HG03039 (cell line): ENCODE measurements at regions not wholly inside any gene's neighbourhood (a gene's known extent, or its start where the extent isn't known, plus 50 kb on each side); places are given as distances from the start of the nearest gene placed in this dataset.

Experiments
- ATAC-seq: cut with Tn5 transposase; IDR thresholded peaks from one replicate; pipeline ENCODE4 v1.9.1; 2021; ENCODE audit warnings: mild to moderate bottlenecking, moderate library complexity; ENCODE audit not compliant: unreplicated experiment

DNA sequence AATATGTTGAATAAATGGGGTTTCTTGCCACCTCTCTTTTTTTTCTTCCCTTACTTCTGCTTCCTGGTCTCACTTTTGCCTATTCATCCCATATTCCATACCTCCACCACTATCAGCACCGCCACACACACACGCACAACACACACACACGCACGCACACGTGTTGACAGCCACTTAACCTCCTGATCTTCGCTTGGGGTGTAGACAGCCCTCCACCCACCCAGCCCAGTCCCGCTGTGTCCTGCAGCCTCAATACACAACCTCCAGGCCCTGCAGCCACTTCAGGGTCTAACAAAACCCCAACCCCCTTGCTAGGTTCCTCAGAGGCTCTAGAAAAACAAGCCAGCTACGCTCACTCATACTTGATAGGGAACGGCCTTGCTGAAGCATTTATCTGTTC, 72.3 kb downstream of the LINC00237 start:
- ATAC-seq: no peak

DNA sequence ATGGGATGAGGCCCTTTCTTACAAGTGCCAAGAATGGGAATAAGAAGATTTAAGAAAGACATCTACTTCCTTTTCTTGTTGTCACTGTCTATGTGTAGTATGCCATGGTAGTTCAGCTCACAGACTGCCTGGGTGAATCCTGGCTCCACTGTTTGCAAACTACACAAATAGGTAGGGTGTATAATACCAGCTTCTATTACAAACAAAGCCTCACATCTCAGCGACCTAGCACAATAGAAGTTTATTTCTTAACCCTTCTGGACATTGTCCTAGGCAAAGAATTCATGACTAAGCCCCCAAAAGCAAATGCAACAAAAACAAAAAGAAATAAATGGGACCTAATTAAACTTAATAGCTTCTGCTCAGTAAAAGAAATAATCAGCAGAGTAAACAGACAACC, 74.5 kb downstream of the LINC00237 start:
- ATAC-seq: no peak

DNA sequence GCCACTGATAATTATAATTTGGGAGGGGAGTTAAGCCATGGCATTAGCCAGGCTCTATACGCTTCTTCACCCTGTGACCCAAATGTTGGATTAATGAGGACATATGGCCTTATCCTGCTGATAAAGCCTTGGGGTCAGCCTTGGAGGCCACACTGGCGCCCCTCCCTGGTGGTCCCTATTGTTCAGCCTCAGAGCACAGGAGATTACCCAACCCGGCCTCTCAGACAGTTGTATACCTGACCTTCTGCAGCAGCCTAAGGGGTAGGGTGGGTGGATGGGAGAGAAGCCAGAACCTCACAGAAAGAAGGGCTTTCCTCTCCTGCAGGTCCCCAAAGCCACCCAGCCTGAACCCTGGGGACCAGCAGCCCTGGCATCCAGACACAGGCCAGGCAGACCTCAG, 76.8 kb downstream of the LINC00237 start:
- ATAC-seq: no peak

- no peak for ATAC-seq
These were observed 77.2 kb downstream of the LINC00237 start for GRCh38 chr20:21028921-21029320.

GRCh38 chr20:21028436-21028835, 77.7 kb downstream of the LINC00237 start:
- no peak for ATAC-seq

DNA sequence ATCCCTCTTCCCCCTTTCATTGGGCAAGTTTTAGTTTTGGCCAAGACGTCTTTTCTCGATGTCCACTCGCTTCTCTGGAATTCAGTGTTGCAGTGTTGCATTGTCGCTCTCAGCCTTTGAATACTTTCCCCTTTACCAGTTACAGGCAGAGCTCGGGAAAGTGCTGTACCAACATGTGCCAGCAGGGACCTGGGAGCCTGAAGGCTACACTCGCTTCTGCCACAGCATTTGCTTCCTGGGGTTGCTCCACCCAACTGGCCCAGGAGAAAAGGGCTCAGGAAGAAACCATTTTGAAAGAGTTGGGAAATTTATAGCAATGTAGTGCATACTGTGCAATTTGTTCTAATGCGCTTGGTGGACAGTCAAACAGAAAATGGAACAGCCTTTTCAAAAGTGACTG, 78.6 kb downstream of the LINC00237 start:
- no peak for ATAC-seq

DNA sequence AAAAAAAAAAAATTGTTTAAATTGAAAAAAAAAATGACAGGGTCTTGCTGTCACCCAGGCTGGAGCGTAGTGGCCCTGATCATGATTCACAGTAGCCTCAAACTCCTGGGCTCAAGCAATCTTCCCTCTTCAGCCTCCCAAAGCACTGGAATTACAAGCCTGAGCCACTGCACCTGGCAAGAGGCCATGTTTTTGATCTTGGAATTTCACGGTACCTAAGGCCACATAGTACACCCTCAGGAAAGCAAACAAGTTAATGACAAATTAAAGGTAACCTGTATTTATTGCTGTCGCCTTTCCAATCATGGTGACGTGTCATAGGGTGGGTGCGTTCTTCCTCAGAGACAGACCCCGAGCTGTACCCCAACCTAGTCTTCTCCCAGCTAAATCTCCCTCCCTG, 79.2 kb downstream of the LINC00237 start:
- no peak for ATAC-seq

DNA sequence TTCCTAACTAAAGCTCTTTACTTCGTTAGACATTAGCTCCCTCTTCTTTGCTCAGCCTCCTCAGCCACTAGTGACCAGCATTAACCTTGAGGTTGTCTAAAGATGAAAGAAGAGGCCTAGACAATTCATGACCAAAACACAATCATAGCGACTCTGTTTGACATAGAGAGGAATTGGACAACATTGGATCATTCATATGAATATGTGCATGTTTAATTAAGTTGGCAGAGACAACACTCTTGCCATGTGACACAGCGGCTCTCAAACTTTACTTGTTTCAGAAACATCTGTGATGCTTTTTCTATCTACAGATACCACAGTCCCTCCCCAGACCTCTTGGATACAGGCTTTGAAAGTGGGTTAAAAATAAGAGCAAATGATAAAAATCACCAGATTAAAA, 81.7 kb downstream of the LINC00237 start:
- ATAC-seq: no peak

GRCh38 chr20:21022925-21023324, 83.2 kb downstream of the LINC00237 start:
- ATAC-seq: no peak

DNA sequence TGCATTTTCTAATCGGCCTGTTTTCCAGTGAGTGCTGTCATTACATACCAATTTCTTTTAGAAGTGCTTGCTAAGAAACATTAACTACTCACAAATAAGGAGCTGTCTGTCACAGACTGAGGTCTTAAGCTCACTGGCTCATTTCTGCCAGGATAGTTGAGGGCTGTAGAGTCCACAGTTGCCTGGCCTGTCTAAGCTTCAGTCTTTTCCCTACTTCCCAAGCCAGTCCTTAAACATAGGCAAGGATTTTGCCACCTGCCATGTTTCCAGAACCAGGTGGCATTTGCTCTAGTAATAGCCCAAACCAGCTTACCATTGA, 84.7 kb downstream of the LINC00237 start:
- ATAC-seq: no peak

DNA sequence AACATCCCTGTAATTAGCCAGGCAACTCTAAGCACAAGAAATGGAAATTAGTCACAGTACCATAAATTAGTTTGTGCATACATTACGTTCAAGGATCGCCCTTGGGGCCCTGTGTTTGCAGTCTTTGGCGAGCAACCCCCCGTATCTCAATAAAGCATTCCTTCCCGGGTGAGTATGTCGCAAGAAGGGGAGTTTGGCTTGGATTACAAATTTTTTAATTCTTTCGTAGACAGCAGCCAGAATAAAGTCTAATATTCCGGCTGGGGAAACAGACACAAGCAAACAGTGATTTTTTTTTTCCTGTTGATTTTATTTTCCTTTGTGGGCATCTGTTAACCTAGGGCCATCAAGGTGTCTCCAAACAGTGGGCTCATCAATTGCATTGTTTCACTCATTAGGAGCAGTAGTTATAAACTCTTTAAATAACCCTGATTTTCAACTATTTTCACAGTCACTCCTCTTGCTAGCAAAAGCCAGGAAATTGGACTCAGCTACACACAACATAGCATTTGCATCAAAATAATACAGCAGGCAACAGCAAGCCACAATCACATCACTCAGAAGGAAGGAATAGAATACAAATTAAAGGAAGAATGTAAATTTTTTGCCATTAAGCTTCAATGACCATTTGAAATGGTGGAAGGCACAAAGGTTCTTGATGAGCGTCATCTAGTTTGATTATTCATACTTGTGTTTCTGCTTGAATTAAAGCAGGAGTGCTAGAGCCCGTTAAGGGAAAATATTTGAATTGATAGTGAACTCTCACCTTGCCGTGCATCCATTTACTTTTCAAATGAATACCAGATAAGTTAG, 85.3 kb downstream of the LINC00237 start:
- ATAC-seq: no peak

DNA sequence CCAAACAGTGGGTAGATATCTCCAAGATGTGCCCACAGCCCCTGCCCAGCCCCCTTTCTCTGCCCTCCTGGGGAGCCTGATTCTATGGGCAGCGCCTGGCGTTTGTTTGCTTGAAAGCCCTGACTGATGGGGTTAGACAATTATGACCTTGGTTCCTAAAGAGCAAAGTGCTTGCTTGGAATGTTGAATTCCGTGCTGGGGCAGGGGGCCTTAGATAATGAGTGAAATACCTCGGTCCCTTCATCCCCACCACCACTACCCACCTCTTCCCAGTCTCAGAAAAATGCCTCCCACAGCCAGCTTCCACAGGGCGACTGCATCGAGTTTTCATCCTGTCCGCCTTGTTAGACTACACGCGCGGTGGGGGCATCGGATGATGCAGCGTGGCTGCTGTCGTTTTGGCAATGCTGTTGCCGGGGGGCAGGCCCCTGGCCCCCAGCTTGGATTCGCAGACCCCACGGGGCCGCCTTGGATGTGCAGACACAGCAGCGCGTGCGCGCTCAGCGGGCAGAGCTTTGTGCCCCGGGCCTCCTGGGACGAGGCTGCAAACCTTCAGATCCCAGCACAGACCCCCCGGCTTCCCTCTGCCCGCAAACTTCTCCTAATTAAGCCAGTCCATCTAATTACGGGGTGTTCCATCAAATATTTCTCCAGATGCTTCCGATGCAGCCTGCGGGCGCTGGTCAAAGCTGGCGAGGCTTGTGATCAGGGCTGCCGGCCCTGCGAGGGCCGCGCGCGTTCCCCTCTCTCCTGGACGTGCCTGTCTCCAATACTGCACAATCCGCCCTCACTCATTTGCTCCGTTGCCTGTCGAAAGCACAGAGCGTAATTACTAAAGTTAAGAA, 86.1 kb downstream of the LINC00237 start:
- ATAC-seq: no peak

- ATAC-seq: no peak
These were observed 86.7 kb downstream of the LINC00237 start for GRCh38 chr20:21019468-21019813.

GRCh38 chr20:21018576-21018975, 87.6 kb downstream of the LINC00237 start:
- ATAC-seq: no peak

- no peak for ATAC-seq
These were observed 88.6 kb downstream of the LINC00237 start for GRCh38 chr20:21017528-21018085.

DNA sequence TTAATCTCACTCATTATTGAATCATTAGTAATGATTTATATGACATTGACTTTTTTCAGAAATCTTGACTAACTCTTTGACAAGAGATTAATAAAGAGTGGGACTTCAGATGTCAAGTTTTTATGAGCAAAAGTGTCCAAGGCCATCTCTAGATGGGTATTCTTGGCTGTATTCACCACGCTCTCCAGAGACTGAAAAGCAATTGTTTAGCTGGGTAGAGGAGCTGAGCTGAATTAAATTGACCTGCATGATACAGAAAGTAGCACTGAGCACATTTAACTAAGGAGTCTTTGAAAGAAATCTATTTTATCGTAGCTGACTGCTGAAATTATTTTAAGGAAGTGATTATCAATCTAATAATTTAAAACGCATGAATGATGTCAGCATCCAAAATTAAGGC, 89.4 kb downstream of the LINC00237 start:
- ATAC-seq: no peak

- no peak for ATAC-seq
These were observed 91.6 kb downstream of the LINC00237 start for GRCh38 chr20:21014528-21014927.

DNA sequence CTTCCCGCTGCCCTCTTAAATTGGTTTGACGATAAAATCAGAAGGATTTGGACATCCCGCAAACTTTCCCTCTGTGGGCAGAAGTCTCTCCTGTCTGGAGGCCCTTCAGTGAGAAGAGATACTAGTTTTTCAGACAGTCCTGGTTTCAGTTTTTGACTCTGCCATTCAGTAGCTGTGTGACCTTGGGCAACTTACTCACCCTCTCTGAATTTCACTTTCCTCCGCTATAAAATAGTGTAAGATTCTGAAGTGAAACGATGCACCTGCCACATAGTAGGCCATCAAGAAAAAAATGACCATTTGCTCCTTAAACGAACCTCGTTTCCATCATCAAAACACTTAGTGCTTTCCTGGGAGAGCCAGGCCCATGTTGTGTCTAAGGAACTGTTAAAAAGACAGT, 97.2 kb downstream of the LINC00237 start:
- no peak for ATAC-seq

DNA sequence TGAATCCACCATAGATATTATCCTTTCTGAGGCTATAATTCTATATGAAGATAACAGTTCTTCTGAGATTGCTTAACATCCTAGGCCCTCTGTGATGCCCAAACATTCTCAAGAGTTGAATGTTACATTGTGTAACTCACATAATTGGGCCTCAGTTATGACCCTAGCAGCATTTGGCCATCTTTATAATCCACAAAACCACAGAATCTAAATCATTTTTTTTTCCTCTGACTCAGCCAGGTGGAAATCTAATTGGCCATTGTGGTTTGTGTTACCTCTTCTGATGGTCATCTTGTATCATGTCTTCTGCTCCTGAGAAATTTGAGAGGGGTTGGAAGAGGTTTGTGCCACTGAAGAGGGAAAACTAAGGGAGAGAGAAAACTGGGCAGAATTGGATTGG, 99.5 kb downstream of the LINC00237 start:
- ATAC-seq: no peak

- ATAC-seq: no peak
These were observed 101.6 kb downstream of the LINC00237 start for GRCh38 chr20:21004386-21005076.

DNA sequence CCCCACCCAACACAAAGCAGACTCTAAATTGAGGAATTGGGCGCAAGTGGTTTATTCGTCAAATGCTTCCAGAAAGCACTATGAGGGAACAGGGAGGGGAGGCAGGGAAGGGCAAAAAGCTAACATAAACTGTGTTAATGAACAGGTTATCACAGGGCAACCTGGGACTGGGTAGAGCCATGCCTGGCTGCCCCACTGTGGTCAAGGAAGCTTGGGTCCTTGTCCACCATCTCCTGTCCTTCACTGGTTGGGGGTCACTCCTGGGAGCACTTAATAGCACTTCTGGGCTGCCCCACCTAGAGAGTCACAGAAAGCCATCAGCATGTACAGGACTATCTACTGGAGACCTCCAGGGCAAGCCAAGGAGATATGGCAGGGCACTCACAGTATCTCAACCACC, 102.3 kb downstream of the LINC00237 start:
- ATAC-seq: no peak

DNA sequence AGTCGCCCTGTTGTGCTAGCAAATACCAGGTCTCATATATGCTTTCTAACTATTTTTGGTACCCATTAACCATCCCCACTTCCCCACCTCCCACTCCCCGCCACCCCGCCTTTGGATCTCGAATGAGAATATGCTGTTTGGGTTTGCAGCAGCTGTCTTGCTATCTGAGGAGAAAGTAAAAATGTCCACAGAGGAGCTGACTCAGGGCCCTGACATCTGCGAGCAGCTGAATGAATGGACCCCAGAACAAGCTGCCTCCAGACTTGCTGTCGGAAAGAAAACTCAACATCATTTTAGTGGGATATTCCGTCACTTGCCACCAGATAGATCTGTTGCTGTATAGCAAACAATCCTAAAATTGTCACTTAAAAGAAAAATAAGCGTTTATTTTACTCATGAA, 103.7 kb downstream of the LINC00237 start:
- ATAC-seq: no peak
